Thyroid gland (tissue), 4 donors: ENCODE measurements at regions not wholly inside any gene's neighbourhood (a gene's known extent, or its start where the extent isn't known, plus 50 kb on each side); places are given as distances from the start of the nearest gene placed in this dataset.

Experiments used
- CTCF ChIP-seq, 6 experiments: fragments of 200-600 bp in 3 of 6; fragments of 450-650 bp in 3 of 6; sonication (generic) in 3 of 6; IDR thresholded peaks; one replicate each; pipeline ENCODE4 v1.5.1; 2016 to 2019; ENCODE audit warnings: antibody characterized with exemption in 6 of 6, mild to moderate bottlenecking in 2 of 6, inconsistent platforms in 1 of 6, moderate library complexity in 1 of 6
- POLR2A ChIP-seq, 2 donors: fragments of 450-650 bp; IDR thresholded peaks; one replicate each; pipeline ENCODE4 v1.6.1; 2017; ENCODE audit warnings: antibody characterized with exemption in 2 of 2, mild to moderate bottlenecking in 2 of 2, moderate library complexity in 1 of 2

DNA sequence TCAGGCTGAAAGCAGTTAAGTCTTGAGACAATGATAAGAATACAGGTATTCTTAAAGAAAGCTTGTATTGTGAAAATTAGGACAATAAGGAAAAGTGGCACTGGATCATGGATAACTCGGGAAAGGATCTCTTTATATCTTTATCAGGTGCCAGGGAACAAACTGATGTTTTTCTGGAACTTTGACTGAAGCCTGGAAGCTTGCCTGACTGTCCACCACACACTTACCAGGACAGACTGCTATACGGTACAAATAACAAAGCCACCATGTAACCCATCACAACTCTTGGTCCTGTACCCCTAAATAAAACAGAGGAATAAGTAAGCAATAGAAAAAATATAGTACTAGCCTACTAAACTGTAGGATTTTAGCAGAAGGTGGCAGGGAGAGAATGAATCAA is 623.0 kb downstream of the OTOL1 start:
- TF ChIP-seq CTCF (IDR thresholded peaks at IDR 0.05) (no peak), POLR2A (IDR thresholded peaks at IDR 0.05) (no peak)
